Activated CD8-positive, alpha-beta memory T cell treated with anti-CD3 and anti-CD28 coated beads, Interleukin-2, amount 50 U/mL, for 24 hours (primary cell): ENCODE measurements at regions not wholly inside any gene's neighbourhood (a gene's known extent, or its start where the extent isn't known, plus 50 kb on each side); places are given as distances from the start of the nearest gene placed in this dataset.
"Not testable (repeated sequence)": the region's sequence is repeated elsewhere in the genome, so short reads cannot be mapped to it uniquely, and the experiment has no call there.

Source experiments
- DNase-seq: peaks from one replicate; pipeline ENCODE4 v3.0.0-alpha.2; 2020; ENCODE audit errors: extremely low read depth

DNA sequence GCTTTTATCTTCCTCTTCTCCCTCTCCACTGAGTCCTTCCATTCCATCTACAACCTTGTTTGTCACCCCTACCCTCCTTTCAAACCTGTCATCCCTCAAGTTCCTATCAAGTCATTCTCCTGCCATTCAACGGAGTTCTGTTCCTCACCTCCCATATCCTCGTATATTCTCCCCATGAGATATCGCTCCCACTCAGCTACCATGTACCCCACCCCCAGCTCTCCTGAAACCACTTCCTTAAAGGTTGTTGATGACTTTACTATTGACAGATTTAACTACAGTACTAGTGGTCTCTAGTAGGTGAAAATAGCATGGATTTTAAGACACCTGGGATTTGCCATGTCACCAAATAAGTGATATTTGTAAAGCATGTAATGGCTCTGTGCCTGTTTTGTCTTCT, 107.4 kb upstream of the BARHL2 start:
- DNase-seq = no peak

GRCh38 chr1:90823686-90824085, 106.6 kb upstream of the BARHL2 start:
- DNase-seq = no peak

DNA sequence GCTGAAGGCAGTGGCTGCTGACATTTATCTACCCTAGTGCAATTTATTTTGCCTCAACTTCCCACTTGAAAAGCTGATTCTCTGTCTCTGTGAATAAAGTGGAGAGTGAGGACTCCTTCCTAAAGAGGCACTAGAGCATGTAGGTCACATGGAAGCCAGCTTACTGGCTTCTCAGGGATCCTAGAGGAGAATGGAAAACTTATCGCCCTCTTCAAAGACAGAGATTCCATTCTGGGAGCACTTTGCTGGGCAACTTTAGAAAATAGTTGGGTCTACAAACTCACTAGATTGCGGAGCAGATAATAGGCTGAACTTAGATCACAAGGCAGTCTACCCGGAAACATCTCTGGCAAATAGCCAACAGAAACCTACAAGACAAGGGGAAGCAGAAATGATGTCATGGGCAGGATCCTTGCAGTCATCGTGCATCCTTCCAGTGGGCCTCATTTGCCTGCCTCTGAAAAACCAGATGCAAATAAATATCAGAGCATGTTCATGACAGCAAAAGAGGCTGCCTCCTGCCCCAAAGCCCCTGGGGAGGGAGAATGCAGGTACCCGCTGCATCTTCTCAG, 104.8 kb upstream of the BARHL2 start:
- DNase-seq = no peak

- no peak for DNase-seq
Observed at GRCh38 chr1:90821152-90821787, 104.2 kb upstream of the BARHL2 start.

GRCh38 chr1:90820745-90821144, 103.6 kb upstream of the BARHL2 start:
- no peak for DNase-seq

DNA sequence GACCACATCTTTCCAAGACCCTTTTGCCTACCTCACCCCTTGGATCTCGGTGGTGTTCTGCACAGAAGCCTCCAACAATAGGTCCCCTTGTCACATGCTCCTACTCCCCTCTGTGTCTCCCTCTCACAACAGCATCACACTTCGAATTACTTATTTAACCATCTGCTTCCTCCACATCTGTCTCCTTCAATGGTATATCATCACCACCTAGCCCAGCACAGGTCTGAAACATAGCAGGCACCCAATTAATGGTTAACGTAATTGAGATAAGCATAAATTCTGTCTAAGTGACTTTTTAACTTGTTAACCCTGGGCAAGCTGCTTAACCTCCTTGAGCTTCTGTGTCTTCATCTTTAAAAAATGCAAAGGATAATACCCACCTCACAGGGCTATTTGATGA, 100.3 kb upstream of the BARHL2 start:
- DNase-seq = no peak

DNA sequence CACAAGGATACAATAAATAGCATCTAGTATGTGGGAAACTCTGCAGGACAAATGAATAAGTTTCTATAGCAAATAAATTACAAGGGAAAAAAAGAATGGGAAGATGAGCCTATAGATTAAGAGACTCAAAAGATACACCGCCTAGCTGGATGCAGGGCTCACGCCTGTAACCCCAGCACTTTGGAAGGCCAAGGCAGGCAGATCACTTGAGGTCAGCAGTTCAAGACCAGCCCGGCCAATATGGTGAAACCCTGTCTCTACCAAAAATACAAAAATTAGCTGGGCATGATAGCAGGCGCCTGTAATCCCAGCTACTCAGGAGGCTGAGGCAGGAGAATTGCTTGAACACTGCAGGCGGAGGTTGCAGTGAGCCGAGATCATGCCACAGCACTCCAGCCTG, 95.1 kb upstream of the BARHL2 start:
- DNase-seq = not testable (repeated sequence)

DNA sequence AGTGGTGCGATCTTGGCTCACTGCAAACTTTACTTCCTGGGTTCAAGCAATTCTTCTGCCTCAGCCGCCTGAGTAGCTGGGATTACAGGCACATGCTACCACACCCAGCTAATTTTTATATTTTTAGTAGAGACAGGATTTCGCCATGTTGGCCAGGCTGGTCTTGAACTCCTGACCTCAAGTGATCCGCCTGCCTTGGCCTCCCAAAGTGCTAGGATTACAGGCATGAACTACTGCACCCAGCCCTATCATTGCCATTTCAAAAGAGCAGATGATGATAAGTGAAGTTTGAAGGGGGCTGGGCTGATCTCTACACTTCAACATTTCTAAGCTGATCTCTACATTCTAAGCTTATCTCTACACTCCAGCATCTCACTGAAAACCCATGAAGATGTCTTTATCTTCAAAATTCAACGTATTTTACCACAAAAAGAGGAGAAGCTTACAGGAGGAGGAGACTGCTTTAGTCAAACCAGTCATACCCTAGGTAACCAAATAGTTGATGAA, 94.4 kb upstream of the BARHL2 start:
- DNase-seq = not testable (repeated sequence)

- DNase-seq = no peak
Observed at GRCh38 chr1:90810681-90811080, 93.6 kb upstream of the BARHL2 start.

GRCh38 chr1:90809996-90810395, 92.9 kb upstream of the BARHL2 start:
- DNase-seq = no peak

DNA sequence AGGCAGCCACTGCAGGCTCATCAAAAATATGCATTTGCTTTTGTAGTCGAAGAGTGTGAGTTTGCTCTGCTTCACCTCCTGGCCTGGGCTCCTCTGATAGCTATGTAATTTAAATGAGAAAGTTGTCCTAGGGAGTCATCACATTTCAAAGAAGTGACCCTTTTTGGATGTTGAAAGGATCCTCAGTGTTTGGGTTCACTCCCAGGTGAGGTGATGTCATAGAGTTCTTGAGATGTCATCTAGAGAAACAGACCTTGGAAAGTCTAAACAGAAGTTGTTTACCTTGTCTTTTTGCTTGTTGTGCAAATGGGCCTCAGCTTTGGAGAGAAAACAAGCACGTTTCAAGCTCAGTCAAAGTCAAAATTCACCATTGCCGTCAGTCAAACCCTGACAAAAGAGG, 92.0 kb upstream of the BARHL2 start:
- no peak for DNase-seq

DNA sequence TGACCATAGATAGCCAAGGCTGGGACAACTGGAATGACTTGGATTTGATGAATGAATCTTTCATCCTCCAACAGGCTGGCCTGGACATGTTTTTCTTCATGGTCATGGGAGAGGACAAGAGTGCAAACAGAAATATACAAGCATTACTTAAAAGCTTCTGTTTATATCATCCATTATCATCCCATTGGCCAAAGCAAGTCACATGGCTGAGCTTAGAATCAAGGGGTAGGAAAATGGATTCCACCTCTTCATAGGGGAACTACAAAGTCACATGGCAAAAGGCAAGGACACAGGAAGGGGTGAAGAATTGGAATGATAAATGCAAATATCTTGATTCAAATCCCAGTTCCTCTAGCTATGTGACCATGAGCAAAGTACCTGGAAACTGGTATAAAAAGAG, 90.2 kb upstream of the BARHL2 start:
- DNase-seq = no peak

GRCh38 chr1:90802622-90803021, 85.5 kb upstream of the BARHL2 start:
- DNase-seq = no peak

- DNase-seq = no peak
Observed at GRCh38 chr1:90800012-90800717, 83.1 kb upstream of the BARHL2 start.

GRCh38 chr1:90799326-90799725, 82.2 kb upstream of the BARHL2 start:
- no peak for DNase-seq

DNA sequence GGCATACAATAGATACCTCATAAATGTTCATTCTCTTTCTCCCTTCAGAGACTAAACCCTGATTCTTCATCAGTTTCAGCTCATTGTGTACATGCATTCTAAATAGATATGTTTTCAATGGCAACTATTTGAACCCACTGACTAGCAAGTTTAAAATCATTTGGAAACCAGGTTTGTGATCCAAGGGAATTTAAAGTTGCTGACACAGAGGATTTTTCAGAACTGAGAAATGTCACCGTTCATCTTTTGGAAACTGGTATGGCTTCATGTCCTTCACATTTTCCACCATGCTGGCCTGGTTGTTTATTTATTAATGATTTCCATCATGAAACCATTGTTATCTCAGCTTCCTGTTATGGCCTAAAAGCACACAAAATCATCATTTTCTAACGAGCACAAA, 81.8 kb upstream of the BARHL2 start:
- no peak for DNase-seq

DNA sequence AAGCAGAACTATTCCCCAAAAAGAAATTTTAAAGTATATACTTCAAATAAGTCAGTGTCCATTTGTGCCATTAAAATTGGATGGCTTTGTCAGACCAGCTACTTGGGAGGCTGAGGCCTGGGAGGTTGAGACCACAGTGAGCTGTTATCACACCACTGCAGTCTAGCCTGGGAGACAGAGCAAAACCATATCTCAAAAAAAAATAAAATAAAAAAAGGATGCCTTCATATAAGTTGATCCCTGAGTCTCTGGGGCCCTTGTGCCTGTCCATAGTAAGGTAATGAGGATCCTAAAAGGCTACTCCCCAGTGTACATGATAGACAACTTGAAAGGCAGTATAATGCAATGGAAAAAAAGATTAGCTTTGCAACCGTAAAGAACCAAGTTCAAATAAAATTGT, 81.2 kb upstream of the BARHL2 start:
- DNase-seq = no peak

- DNase-seq = no peak
Observed at GRCh38 chr1:90795431-90795830, 78.3 kb upstream of the BARHL2 start.

GRCh38 chr1:90786709-90787108, 69.6 kb upstream of the BARHL2 start:
- no peak for DNase-seq

- no peak for DNase-seq
Observed at GRCh38 chr1:90784186-90784847, 67.2 kb upstream of the BARHL2 start.

DNA sequence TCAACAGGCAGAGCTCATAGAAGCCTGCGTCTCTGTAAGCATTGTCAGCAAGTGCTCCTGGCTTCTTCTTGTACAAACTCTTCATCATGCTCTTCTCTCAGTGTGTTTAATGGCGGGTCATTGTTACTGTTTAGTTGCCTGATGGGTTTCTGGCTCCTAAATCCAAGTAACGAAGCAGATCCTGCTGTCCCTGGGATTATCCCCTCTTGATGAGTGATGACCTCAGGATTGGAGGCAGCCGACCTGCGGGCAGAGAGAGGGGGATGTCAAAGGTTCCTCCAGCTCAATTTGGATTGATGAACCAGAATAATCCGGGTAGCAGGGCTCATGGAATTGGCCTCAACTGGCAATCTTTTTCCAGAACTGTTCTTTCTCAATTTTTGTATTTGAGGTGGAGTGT, 66.1 kb upstream of the BARHL2 start:
- DNase-seq = no peak

- DNase-seq = no peak
Observed at GRCh38 chr1:90782046-90782445, 64.9 kb upstream of the BARHL2 start.

GRCh38 chr1:90781534-90781933, 64.4 kb upstream of the BARHL2 start:
- no peak for DNase-seq
